Liver (tissue), 8 donors: ENCODE measurements at regions not wholly inside any gene's neighbourhood (a gene's known extent, or its start where the extent isn't known, plus 50 kb on each side); places are given as distances from the start of the nearest gene placed in this dataset. TPM values are rescaled to one million over a fixed set of nuclear protein-coding genes. Genes with fewer than 3 reads are reported as not detected.

ENCODE experiments used
- DNase-seq: peaks from one replicate; pipeline ENCODE4 v3.0.0-alpha.2; 2017; ENCODE audit warnings: low spot score
- H3K27ac ChIP-seq, 2 donors: one replicate each; pipeline ENCODE4 v1.7.0; 2013; ENCODE audit warnings: inconsistent platforms in 2 of 2, low read length in 2 of 2, control low read depth in 1 of 2, low read depth in 1 of 2, mild to moderate bottlenecking in 1 of 2
- H3K27me3 ChIP-seq, 4 donors: one replicate each; pipeline versions ENCODE4 v1.6.1 to v1.7.0; 2013; ENCODE audit warnings: low read length in 3 of 4, inconsistent platforms in 1 of 4, mild to moderate bottlenecking in 1 of 4, moderate library complexity in 1 of 4; ENCODE audit not compliant: control insufficient read depth in 4 of 4, insufficient read depth in 4 of 4
- H3K36me3 ChIP-seq, 4 donors: one replicate each; pipeline versions ENCODE4 v1.6.1 to v1.7.0; 2013; ENCODE audit warnings: low read length in 3 of 4, mild to moderate bottlenecking in 3 of 4, low read depth in 1 of 4, moderate library complexity in 1 of 4; ENCODE audit not compliant: control insufficient read depth in 4 of 4, insufficient read depth in 3 of 4
- H3K4me1 ChIP-seq, 4 donors: one replicate each; pipeline versions ENCODE4 v1.6.1 to v1.7.0; 2013; ENCODE audit warnings: low read length in 3 of 4, mild to moderate bottlenecking in 3 of 4, moderate library complexity in 1 of 4; ENCODE audit not compliant: control insufficient read depth in 4 of 4, insufficient read depth in 4 of 4
- H3K4me3 ChIP-seq, 3 donors: one replicate each; pipeline versions ENCODE4 v1.6.1 to v1.7.0; 2013; ENCODE audit warnings: low read length in 3 of 3, control low read depth in 1 of 3, low read depth in 1 of 3, mild to moderate bottlenecking in 1 of 3
- H3K9ac ChIP-seq, 2 donors: one replicate each; pipeline ENCODE4 v1.7.0; 2013; ENCODE audit warnings: low read length in 2 of 2, mild to moderate bottlenecking in 2 of 2, moderate library complexity in 2 of 2, control low read depth in 1 of 2, low read depth in 1 of 2
- H3K9me3 ChIP-seq, 4 donors: one replicate each; pipeline versions ENCODE4 v1.6.1 to v1.7.0; 2013; ENCODE audit warnings: low read length in 3 of 4; ENCODE audit not compliant: control insufficient read depth in 4 of 4
- EGR1 ChIP-seq, 2 donors: IDR thresholded peaks; 2 replicates each; pipeline ENCODE4 v1.6.1; 2016 to 2018; ENCODE audit warnings: antibody characterized with exemption in 2 of 2, low read depth in 2 of 2
- FOXA1 ChIP-seq: IDR thresholded peaks from 2 replicates; pipeline ENCODE4 v1.6.1; 2016; ENCODE audit warnings: antibody characterized with exemption
- GABPA ChIP-seq, 2 donors: IDR thresholded peaks in 1 of 2; conservative IDR thresholded peaks in 1 of 2; 2 replicates each; pipeline ENCODE4 v1.6.1; 2016; ENCODE audit warnings: antibody characterized with exemption in 2 of 2, mild to moderate bottlenecking in 1 of 2, moderate library complexity in 1 of 2
- HNF4A ChIP-seq, 2 donors: conservative IDR thresholded peaks; 2 replicates each; pipeline ENCODE4 v1.6.1; 2016; ENCODE audit warnings: antibody characterized with exemption in 2 of 2, mild to moderate bottlenecking in 2 of 2
- HNF4G ChIP-seq: IDR thresholded peaks from 2 replicates; pipeline ENCODE4 v1.6.1; 2016; ENCODE audit warnings: antibody characterized with exemption
- JUND ChIP-seq, 2 donors: IDR thresholded peaks; 2 replicates each; pipeline ENCODE4 v1.6.1; 2016; ENCODE audit warnings: antibody characterized with exemption in 2 of 2
- RAD21 ChIP-seq, 2 donors: IDR thresholded peaks; 2 replicates each; pipeline ENCODE4 v1.6.1; 2016; ENCODE audit warnings: antibody characterized with exemption in 2 of 2, mild to moderate bottlenecking in 2 of 2
- RXRA ChIP-seq, 2 donors: IDR thresholded peaks; 2 replicates each; pipeline ENCODE4 v1.6.1; 2017 to 2018; ENCODE audit warnings: antibody characterized with exemption in 2 of 2, mild to moderate bottlenecking in 1 of 2
- YY1 ChIP-seq: IDR thresholded peaks from 2 replicates; pipeline ENCODE4 v1.6.1; 2016; ENCODE audit warnings: antibody characterized with exemption, mild to moderate bottlenecking
- WGBS: extraction: QIAGEN DNeasy Blood & Tissue Kit; methylation state at CpG from one replicate; pipeline ENCODE4 v1.1.7; 2013; 5-methylcytosine and 5-hydroxymethylcytosine counted together
- small RNA-seq: library from RNA; depleted of rRNA; stranded (forward); fragments of <200 nt; gene quantifications from one replicate; pipeline ENCODE3, GENCODE V24; 2014
- TF ChIP-seq, protein P1 (sequence below): IDR thresholded peaks from 2 replicates; pipeline ENCODE4 v1.6.1; 2016; ENCODE audit warnings: antibody characterized with exemption
- TF ChIP-seq, protein P2 (sequence below): IDR thresholded peaks from 2 replicates; pipeline ENCODE4 v1.6.1; 2016; ENCODE audit warnings: antibody characterized with exemption
- donor health status: healthy.
- donor health status: healthy.
- donor health status: healthy.
- donor health status: healthy.

DNA sequence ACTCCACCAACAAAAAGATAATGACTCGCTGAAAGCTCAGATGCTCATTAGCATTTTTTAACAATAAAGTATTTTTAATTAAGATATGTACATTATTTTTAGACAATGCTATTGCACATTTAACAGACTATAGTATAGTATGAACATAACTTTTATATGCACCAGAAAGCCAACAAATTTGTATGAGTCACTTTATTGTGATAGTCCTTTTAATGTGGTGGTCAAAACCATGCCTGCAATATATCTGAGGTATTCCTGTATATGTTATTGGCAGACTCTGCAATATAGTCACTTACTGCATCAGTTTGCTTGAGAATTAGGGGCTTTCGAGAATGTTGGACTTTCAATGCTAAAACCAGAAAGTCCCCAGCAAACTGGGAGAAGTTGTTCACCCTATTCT lies 51.7 kb upstream of the CCDC196 start:
- Histone ChIP-seq H3K9me3 (peaks cover 0 to 3% (median 0%) of the 10 kb centered on the region in 4 donors), H3K27ac (no peak overlapping the region), H3K36me3 (no peaks in the 10 kb centered on the region), H3K4me3 (no peak overlapping the region), H3K4me1 (peaks cover 1 to 19% (median 14%) of the 10 kb centered on the region in 4 donors), H3K27me3 (no peaks in the 10 kb centered on the region), H3K9ac (no peak overlapping the region)
- no peak for TF ChIP-seq JUND (IDR thresholded peaks at IDR 0.05)
- TF ChIP-seq, protein P1, sequence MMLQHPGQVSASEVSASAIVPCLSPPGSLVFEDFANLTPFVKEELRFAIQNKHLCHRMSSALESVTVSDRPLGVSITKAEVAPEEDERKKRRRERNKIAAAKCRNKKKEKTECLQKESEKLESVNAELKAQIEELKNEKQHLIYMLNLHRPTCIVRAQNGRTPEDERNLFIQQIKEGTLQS, result no peak
- TF ChIP-seq RXRA (IDR thresholded peaks at IDR 0.05), result no peak
- no peak for TF ChIP-seq EGR1 (IDR thresholded peaks at IDR 0.05; ENCODE audit: low read depth in 2 of 2)
- no peak for TF ChIP-seq GABPA (IDR thresholded peaks at IDR 0.05 in 1 of 2, conservative IDR thresholded peaks at IDR 0.05 in 1 of 2)
- TF ChIP-seq, protein P2, sequence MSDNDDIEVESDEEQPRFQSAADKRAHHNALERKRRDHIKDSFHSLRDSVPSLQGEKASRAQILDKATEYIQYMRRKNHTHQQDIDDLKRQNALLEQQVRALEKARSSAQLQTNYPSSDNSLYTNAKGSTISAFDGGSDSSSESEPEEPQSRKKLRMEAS, result no peak
- TF ChIP-seq HNF4A (conservative IDR thresholded peaks at IDR 0.05), result no peak
- no peak for TF ChIP-seq HNF4G
- no peak for TF ChIP-seq RAD21 (IDR thresholded peaks at IDR 0.05)
- no peak for TF ChIP-seq FOXA1
- WGBS, result 93% methylated on average over 2 of the region's 2 CpGs
- no peak for DNase-seq

DNA sequence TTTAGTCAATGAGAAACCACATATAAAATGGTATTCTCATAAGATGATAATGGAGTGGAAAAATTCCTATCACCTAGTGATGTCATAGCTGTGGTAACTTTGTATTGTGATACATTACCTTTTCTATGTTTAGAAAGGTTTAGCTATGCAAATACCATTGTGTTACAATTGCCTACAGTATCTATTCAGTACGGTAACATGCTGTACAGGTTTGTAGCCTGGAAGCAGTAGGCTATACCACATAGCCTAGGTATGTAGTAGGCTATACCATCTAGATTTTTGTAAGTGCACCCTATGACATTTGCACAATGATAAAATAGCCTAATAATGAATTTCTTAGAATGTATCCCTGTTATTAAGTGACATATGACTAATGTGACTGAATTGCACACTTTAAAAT lies 50.5 kb upstream of the CCDC196 start:
- WGBS, result 90% methylated on average over 1 of the region's 1 CpG
- no peak for TF ChIP-seq JUND (IDR thresholded peaks at IDR 0.05)
- no peak for TF ChIP-seq YY1
- TF ChIP-seq, protein P1, result no peak
- no peak for TF ChIP-seq EGR1 (IDR thresholded peaks at IDR 0.05; ENCODE audit: low read depth in 2 of 2)
- no peak overlapping the region for H3K27ac ChIP-seq
- H3K9ac ChIP-seq, result no peak overlapping the region
- DNase-seq, result no peak
- no peaks in the 10 kb centered on the region for H3K27me3 ChIP-seq
- H3K9me3 ChIP-seq, result peaks cover 0 to 7% (median 2%) of the 10 kb centered on the region in 4 donors
- no peak overlapping the region for H3K4me3 ChIP-seq
- no peaks in the 10 kb centered on the region for H3K36me3 ChIP-seq
- peaks cover 1 to 19% (median 14%) of the 10 kb centered on the region in 4 donors for H3K4me1 ChIP-seq

Small RNAs in the stretch of these regions (small RNA-seq; reads per million reads assigned to genes)
- not detected for gene RF00019
